ENCODE measurements at regions not wholly inside any gene's neighbourhood (a gene's known extent, or its start where the extent isn't known, plus 50 kb on each side); places are given as distances from the start of the nearest gene placed in this dataset.

- TF ChIP-seq CTCF (IDR thresholded peaks at IDR 0.05; ENCODE audit: insufficient read depth, low read depth, low read length) (no peak), EZH2 (IDR thresholded peaks at IDR 0.05; ENCODE audit: insufficient read depth, low read length) (no peak)
Observed at GRCh38 chr6:170140129-170140528, 150.7 kb downstream of the DLL1 start.

Data from astrocyte (in vitro differentiated cells and primary cell).